Gastrocnemius medialis (tissue), 4 donors: ENCODE measurements at regions not wholly inside any gene's neighbourhood (a gene's known extent, or its start where the extent isn't known, plus 50 kb on each side); places are given as distances from the start of the nearest gene placed in this dataset.

Source experiments
- CTCF ChIP-seq, 5 experiments: fragments of 450-650 bp in 3 of 5; fragments of 200-600 bp in 2 of 5; sonication (generic) in 2 of 5; IDR thresholded peaks in 4 of 5; conservative IDR thresholded peaks in 1 of 5; 1 replicate in 4 of 5; 2 replicates in 1 of 5; pipeline ENCODE4 v1.5.1; 2016 to 2019; ENCODE audit warnings: antibody characterized with exemption in 5 of 5, mild to moderate bottlenecking in 3 of 5, moderate library complexity in 3 of 5
- POLR2A ChIP-seq, 2 donors: fragments of 450-650 bp; IDR thresholded peaks; one replicate each; pipeline ENCODE4 v1.6.1; 2017; ENCODE audit warnings: antibody characterized with exemption in 2 of 2, mild to moderate bottlenecking in 2 of 2, moderate library complexity in 2 of 2

GRCh38 chr13:89902223-89902622 lies 1445.3 kb upstream of the MIR17HG start:
- no peak for TF ChIP-seq CTCF (IDR thresholded peaks at IDR 0.05 in 4 of 5, conservative IDR thresholded peaks at IDR 0.05 in 1 of 5)
- TF ChIP-seq POLR2A (IDR thresholded peaks at IDR 0.05): no peak
